ENCODE measurements at regions not wholly inside any gene's neighbourhood (a gene's known extent, or its start where the extent isn't known, plus 50 kb on each side); places are given as distances from the start of the nearest gene placed in this dataset.

GRCh38 chr7:35982600-35982999 lies 170.5 kb upstream of the EEPD1 start:
- H3K27me3 ChIP-seq (ENCODE audit: control insufficient read depth in 2 of 2, insufficient read depth in 2 of 2, low read length in 2 of 2) = peaks cover 3 to 4% of the 10 kb centered on the region in 2 experiments
- dilution Hi-C loops (cut with MboI; ENCODE audit: extremely low pct_ligation_motif_present, low sequenced_read_pairs) (no loop called here), intact Hi-C loops (cut with micrococcal nuclease) (loop anchor here (10.0 kb wide), 1 partner anchor 222 kb away; no protein-coding TSS in a partner anchor)
- H3K4me2 ChIP-seq (ENCODE audit: insufficient read depth, low read length) = no peak overlapping the region
- FAIRE-seq (no peak), DNase-seq (ENCODE audit: low read depth, low spot score) (no peak)
- H3K27ac ChIP-seq (ENCODE audit: insufficient read depth, low read depth, low read length) = no peak overlapping the region
- H2AFZ ChIP-seq (ENCODE audit: low read depth, low read length) = no peak overlapping the region
- no peaks in the 10 kb centered on the region for H3K9me1 ChIP-seq (replicated peaks; ENCODE audit: control insufficient read depth, extremely low read depth, insufficient read depth, low read length)
- H3K36me3 ChIP-seq (ENCODE audit: control insufficient read depth in 2 of 2, extremely low read depth in 1 of 2, insufficient read depth in 2 of 2, low read length in 2 of 2) = no peaks in the 10 kb centered on the region
- H3K9ac ChIP-seq (replicated peaks; ENCODE audit: extremely low read depth, insufficient read depth, low read length) = no peak overlapping the region
- ChIA-PET POLR2A (no interaction called here), CTCF (interaction anchor here (1.2 to 3.8 kb wide), 2 partner anchors 310 to 336 kb away, joined by 3 to 14 read pairs; no protein-coding TSS in a partner anchor)
- H3K9me3 ChIP-seq (replicated peaks; ENCODE audit: control insufficient read depth, insufficient read depth, low read length) = no peaks in the 10 kb centered on the region
- no peak for TF ChIP-seq POLR2AphosphoS5 (IDR thresholded peaks at IDR 0.05; ENCODE audit: insufficient read depth, low read depth, low read length)
- no peak for TF ChIP-seq GATA2 (IDR thresholded peaks at IDR 0.05; ENCODE audit: insufficient read depth, insufficient read length, low read depth, low read length)
- TF ChIP-seq CTCF (IDR thresholded peaks at IDR 0.05; ENCODE audit: extremely low read depth in 1 of 2, insufficient read depth in 1 of 2, low read depth in 1 of 2, low read length in 2 of 2) = no peak
- no peak for TF ChIP-seq MAX (IDR thresholded peaks at IDR 0.05; ENCODE audit: insufficient read depth, insufficient read length)
- no peak for TF ChIP-seq JUN (IDR thresholded peaks at IDR 0.05; ENCODE audit: borderline replicate concordance, insufficient read depth, insufficient read length, low read depth)
- TF ChIP-seq MYC (IDR thresholded peaks at IDR 0.05; ENCODE audit: low read depth, low read length) = no peak
- no peak for TF ChIP-seq EZH2 (IDR thresholded peaks at IDR 0.05; ENCODE audit: borderline replicate concordance, low read depth, low read length, severe bottlenecking)
- no peak for TF ChIP-seq POLR2A (IDR thresholded peaks at IDR 0.05; ENCODE audit: low read depth, low read length)
- TF ChIP-seq FOS (IDR thresholded peaks at IDR 0.05; ENCODE audit: borderline replicate concordance, insufficient read depth, low read length) = no peak
- no peaks in the 10 kb centered on the region for H3K79me2 ChIP-seq (ENCODE audit: control insufficient read depth, insufficient read depth, low read length)
- no peaks in the 10 kb centered on the region for H3K4me1 ChIP-seq (ENCODE audit: control insufficient read depth, extremely low read depth, insufficient read depth, low read length)
- no TSS peak for BruUV-seq (replicated peaks)
- no peaks in the 10 kb centered on the region for H4K20me1 ChIP-seq (replicated peaks; ENCODE audit: control insufficient read depth, extremely low read depth, insufficient read depth, low read length)
- no peak overlapping the region for H3K4me3 ChIP-seq (replicated peaks in 1 of 3; ENCODE audit: insufficient read depth in 1 of 3, low read depth in 1 of 3, low read length in 3 of 3)

Data from endothelial cell of umbilical vein (primary cell).